ENCODE measurements at regions not wholly inside any gene's neighbourhood (a gene's known extent, or its start where the extent isn't known, plus 50 kb on each side); places are given as distances from the start of the nearest gene placed in this dataset.

DNA sequence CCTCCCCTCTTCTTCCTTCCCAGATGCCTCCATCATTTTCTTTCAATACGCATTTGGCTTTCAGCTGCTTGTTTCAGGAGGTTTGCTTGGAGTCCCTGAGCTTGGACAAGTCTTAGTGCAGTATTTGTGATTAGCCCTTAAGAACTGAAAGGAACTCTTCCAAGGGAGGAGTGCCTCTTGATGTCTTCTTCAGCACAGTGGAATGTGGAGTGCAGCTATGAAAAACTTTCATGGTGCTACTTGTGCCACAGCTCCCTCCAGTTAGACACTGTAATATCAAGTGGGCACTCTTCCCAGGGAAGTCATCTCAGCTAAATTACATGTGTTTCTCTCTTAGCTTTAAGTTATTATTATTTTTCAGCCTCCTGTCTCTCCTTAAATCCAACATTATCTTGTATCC, 173.1 kb downstream of the NECTIN3 start:
- ChIA-PET CTCF (interaction anchor here (1.1 to 1.3 kb wide), 2 partner anchors 9 to 19 kb away, joined by 3 read pairs; no protein-coding TSS in a partner anchor), POLR2A (no interaction called here)
- Mint-ChIP-seq H3K27me3 (no peaks in the 10 kb centered on the region), H3K36me3 (ENCODE audit: low read depth) (peaks cover 9% of the 10 kb centered on the region), H3K9me3 (peaks cover 16% of the 10 kb centered on the region), H3K27ac (no peak overlapping the region), H3K4me1 (peaks cover 11% of the 10 kb centered on the region), H3K4me3 (no peak overlapping the region)
- no peak for DNase-seq

DNA sequence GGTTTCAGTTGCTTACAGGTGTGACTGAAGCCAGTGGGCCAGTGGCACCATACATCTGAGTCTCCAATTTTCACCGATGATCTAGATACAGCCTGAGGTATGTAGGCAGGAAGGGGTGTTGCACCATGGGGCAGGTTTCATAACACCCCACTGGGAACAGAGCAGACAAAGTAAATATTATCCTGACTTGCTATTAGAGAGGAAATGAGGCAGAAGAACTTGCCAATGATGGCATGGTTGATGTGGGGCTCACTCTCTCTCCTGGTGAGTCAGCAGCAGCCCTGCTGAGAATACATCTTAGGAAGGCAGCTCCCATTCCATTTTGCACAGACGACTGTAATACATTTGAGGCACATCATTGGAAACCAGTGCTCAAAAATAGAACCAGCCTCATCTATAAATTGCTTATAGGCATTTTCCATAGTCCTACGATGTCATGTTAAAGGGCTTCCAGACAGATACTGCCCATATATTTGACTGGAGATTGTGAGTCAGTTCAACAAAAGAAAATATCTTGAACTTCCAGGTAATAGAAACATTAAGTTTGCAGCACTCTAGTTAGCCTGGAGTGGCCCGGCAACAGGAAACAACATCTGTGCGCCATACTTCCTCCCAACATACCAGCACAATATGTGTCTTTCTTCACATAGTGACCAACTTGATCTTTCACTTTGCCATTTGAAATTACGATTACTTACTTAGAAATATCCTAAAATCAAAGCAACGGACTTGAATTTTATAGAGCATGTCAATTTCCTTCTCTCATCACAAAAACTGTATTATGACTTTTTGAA, 175.5 kb downstream of the NECTIN3 start:
- ChIA-PET POLR2A (no interaction called here), CTCF (no interaction called here)
- Mint-ChIP-seq H3K9me3 (peaks cover 11% of the 10 kb centered on the region), H3K27me3 (no peaks in the 10 kb centered on the region), H3K27ac (no peak overlapping the region), H3K4me3 (no peak overlapping the region), H3K4me1 (peaks cover 8% of the 10 kb centered on the region), H3K36me3 (ENCODE audit: low read depth) (peaks cover 4% of the 10 kb centered on the region)
- DNase-seq = no peak

DNA sequence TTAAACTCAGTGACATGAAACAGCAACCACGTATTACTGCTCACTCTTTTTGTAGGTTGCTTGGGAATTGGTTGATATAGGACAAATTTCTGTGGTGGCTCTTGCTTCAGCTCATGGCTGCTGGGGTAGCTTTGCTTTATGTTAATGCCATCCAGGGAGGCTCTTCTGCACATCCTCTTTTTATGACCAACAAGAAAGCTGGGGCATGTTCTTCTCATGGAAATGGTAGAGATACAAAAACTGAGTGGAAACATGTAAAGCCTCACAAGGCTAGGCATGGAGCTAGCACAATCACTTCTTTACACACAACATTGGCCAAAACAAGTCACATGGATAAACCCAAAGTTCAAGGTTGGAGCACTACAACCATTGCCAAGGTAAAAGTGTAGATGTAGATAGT, 176.8 kb downstream of the NECTIN3 start:
- ChIA-PET CTCF (no interaction called here), POLR2A (no interaction called here)
- H3K9me3 Mint-ChIP-seq = peaks cover 10% of the 10 kb centered on the region
- no peak for DNase-seq
- H3K36me3 Mint-ChIP-seq (ENCODE audit: low read depth) = peaks cover 4% of the 10 kb centered on the region
- no peaks in the 10 kb centered on the region for H3K27me3 Mint-ChIP-seq
- H3K4me1 Mint-ChIP-seq = peaks cover 8% of the 10 kb centered on the region
- H3K27ac Mint-ChIP-seq = no peak overlapping the region
- no peak overlapping the region for H3K4me3 Mint-ChIP-seq

DNA sequence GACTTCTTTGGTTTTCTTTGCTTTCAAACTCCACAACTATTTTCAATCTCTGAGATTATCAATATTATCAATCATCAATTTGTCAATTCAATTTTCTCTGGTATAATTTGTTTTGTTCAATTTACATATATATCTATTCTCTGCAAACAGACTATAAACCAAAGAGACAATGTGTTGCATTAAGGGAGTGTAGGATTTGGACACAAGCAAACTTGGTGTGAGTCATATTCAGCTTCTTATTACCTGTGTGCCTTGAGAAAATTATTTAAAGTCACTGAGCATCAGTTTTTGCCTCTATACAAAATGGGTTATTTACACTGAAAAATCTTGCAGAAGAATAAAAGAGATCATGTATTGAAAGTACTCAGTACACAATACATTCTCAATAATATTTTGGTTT, 177.8 kb downstream of the NECTIN3 start:
- Mint-ChIP-seq H3K4me3 (no peak overlapping the region), H3K27ac (no peak overlapping the region), H3K36me3 (ENCODE audit: low read depth) (peaks cover 4% of the 10 kb centered on the region), H3K4me1 (peaks cover 11% of the 10 kb centered on the region), H3K9me3 (peaks cover 3% of the 10 kb centered on the region), H3K27me3 (no peaks in the 10 kb centered on the region)
- no peak for DNase-seq
- POLR2A ChIA-PET = no interaction called here
- CTCF ChIA-PET = no interaction called here

DNA sequence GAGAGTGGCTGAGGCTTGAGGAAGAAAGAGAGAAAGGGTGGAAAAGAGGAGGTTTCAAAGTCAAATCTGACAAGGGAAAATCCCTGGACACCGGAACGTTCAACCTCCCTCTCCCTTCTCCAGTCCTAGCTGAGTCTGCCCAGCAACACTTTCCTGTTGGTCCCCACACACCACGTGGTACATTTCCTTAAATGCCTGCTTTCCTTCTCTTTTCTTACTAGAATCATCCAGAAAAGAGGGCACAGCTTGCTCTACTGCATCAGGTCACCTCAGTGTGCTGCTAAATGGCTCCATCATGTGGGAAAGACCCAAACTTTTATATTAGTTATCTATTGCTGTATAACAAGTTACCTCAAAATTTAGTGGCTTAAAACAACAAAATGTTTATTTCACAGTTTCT, 181.2 kb downstream of the NECTIN3 start:
- ChIA-PET POLR2A (no interaction called here), CTCF (no interaction called here)
- Mint-ChIP-seq H3K4me1 (peaks cover 5% of the 10 kb centered on the region), H3K27ac (no peak overlapping the region), H3K4me3 (no peak overlapping the region), H3K36me3 (ENCODE audit: low read depth) (peaks cover 4% of the 10 kb centered on the region), H3K27me3 (no peaks in the 10 kb centered on the region), H3K9me3 (peaks cover 6% of the 10 kb centered on the region)
- no peak for DNase-seq

DNA sequence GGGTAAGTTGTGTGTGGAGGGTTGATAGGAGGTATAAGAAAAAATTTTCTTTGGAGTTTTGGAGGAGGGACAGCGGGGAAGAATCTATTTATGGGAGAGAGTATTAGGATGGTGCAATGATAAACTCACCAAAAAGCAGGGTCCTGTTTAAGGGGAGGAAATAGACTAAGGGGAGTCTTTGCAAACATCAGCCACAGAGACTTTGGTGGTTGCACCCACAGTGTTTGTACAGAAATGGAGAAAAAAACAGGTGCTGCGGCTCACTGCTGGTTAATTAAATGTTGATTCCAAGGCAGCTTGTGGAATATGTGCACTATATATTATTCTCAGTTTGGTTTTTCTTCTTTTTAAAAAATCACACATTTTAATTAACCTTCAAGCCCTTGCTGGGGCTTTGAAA, 182.1 kb downstream of the NECTIN3 start:
- no peak for DNase-seq
- H3K9me3 Mint-ChIP-seq = peaks cover 2% of the 10 kb centered on the region
- H3K27me3 Mint-ChIP-seq = no peaks in the 10 kb centered on the region
- H3K4me1 Mint-ChIP-seq = peaks cover 3% of the 10 kb centered on the region
- peaks cover 4% of the 10 kb centered on the region for H3K36me3 Mint-ChIP-seq (ENCODE audit: low read depth)
- ChIA-PET POLR2A (no interaction called here), CTCF (interaction anchor here (0.9 kb wide), 1 partner anchor 9 kb away, joined by 3 read pairs; no protein-coding TSS in a partner anchor)
- H3K27ac Mint-ChIP-seq = no peak overlapping the region
- H3K4me3 Mint-ChIP-seq = no peak overlapping the region

DNA sequence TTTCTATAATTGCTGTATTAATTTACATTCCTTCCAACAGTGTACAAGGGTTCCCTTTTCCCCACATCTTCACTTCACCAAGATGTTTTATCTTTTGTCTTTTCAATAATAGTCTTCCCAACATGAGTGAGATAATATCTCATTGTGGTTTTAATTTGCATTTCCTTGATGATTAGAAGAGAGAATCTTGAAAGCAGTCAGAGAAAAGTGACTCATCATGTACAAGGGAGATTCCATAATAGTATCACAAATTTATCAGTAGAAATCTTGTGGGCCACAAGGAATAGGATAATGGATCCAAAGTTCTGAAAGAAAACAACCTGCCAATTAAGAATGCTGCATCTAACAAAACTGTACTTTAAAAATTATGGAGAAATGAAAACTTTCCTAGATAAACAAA, 189.3 kb downstream of the NECTIN3 start:
- ChIA-PET POLR2A (no interaction called here), CTCF (no interaction called here)
- Mint-ChIP-seq H3K36me3 (ENCODE audit: low read depth) (peaks cover 5% of the 10 kb centered on the region), H3K27me3 (no peaks in the 10 kb centered on the region), H3K4me3 (no peak overlapping the region), H3K27ac (no peak overlapping the region), H3K9me3 (peaks cover 3% of the 10 kb centered on the region), H3K4me1 (peaks cover 9% of the 10 kb centered on the region)
- no peak for DNase-seq

DNA sequence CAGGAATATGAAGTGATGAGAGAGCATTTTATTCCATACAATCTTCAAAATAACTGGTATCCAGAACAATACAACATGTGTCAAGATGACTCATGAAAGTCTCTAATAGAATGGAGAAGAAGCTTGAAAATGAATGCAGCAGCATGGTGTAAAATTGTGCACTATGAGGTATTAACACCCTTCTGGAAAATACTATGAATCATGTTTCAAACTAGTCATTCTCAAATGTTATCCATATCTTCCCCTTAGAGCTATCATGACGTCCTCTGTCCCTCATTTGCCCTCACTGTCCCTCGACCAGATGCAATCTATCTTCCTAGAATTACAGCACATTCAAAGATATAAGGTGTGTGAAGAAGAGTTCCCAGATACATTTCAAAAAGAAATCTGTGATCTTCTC, 198.2 kb downstream of the NECTIN3 start:
- Mint-ChIP-seq H3K27ac (no peak overlapping the region), H3K36me3 (ENCODE audit: low read depth) (no peaks in the 10 kb centered on the region), H3K9me3 (peaks cover 8% of the 10 kb centered on the region), H3K4me3 (no peak overlapping the region), H3K27me3 (no peaks in the 10 kb centered on the region), H3K4me1 (no peaks in the 10 kb centered on the region)
- ChIA-PET CTCF (no interaction called here), POLR2A (interaction anchor here (1.8 kb wide), 1 partner anchor 12 kb away, joined by 4 read pairs; no protein-coding TSS in a partner anchor)
- DNase-seq = no peak

DNA sequence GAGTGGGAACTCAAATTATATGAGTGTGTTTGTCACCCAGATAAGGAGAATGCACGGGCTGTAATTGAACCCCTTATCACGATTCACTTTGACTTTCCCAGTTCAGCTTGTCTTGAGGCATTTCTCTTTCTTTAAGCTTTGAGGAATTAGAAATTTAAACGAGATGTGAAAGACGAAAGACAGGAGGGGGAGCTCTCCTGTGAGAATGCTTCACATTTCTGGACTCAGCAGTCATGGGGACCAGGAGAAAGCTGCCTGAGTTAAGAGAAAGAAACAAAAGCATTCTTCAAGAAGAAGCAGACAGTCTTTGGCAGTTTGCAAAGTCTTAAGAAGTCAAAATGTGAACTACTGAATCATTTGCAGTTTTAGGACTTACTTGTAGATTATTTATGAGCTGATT, 205.6 kb downstream of the NECTIN3 start:
- Mint-ChIP-seq H3K9me3 (no peaks in the 10 kb centered on the region), H3K4me1 (peaks cover 2% of the 10 kb centered on the region), H3K27ac (no peak overlapping the region), H3K27me3 (no peaks in the 10 kb centered on the region), H3K36me3 (ENCODE audit: low read depth) (no peaks in the 10 kb centered on the region), H3K4me3 (no peak overlapping the region)
- no peak for DNase-seq
- CTCF ChIA-PET = no interaction called here
- POLR2A ChIA-PET = no interaction called here

DNA sequence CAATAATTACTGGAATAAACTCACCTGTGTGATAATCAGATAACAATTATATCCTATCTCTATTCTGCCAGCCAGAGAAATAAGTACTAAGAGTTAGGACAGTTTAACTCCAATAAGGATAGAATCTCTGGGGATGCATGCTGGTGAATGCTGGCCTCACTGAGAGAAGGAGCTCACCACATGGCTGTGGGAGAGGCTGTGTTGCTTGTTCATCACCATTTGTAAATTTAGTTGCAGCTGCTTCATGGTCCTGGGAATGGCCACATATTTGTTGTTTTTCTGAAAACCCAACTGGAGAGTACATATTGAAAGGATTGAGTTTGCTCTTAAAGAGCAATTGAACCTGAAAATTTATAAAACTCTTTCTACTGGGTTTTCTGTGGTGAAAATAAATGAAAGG, 207.3 kb downstream of the NECTIN3 start:
- Mint-ChIP-seq H3K9me3 (no peaks in the 10 kb centered on the region), H3K27ac (no peak overlapping the region), H3K36me3 (ENCODE audit: low read depth) (no peaks in the 10 kb centered on the region), H3K4me3 (no peak overlapping the region), H3K27me3 (no peaks in the 10 kb centered on the region), H3K4me1 (peaks cover 2% of the 10 kb centered on the region)
- DNase-seq = no peak
- CTCF ChIA-PET = no interaction called here
- POLR2A ChIA-PET = no interaction called here

DNA sequence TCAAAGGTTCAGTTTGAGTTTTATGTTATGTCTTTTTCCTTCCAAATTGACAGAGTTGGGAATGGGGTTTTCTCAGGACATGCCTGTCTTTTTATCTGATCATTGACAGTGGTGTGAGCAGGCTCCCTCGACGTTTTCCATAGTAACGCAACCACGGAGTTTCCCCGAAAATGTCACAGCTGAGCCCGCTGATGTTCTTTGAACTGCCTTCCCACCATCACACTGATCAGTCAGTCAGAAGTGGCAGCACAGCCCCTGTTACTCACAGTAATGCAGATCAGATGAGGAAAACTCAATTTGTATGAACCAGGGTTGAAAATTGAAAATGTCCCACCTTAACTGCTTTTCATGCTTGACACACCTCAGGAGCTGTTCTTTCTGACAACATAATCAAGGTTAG, 210.4 kb downstream of the NECTIN3 start:
- ChIA-PET POLR2A (interaction anchor here (1.2 kb wide), 1 partner anchor 12 kb away, joined by 4 read pairs; no protein-coding TSS in a partner anchor), CTCF (no interaction called here)
- Mint-ChIP-seq H3K4me3 (no peak overlapping the region), H3K27ac (no peak overlapping the region), H3K9me3 (no peaks in the 10 kb centered on the region), H3K4me1 (peaks cover 2% of the 10 kb centered on the region), H3K36me3 (ENCODE audit: low read depth) (no peaks in the 10 kb centered on the region), H3K27me3 (no peaks in the 10 kb centered on the region)
- DNase-seq = no peak

DNA sequence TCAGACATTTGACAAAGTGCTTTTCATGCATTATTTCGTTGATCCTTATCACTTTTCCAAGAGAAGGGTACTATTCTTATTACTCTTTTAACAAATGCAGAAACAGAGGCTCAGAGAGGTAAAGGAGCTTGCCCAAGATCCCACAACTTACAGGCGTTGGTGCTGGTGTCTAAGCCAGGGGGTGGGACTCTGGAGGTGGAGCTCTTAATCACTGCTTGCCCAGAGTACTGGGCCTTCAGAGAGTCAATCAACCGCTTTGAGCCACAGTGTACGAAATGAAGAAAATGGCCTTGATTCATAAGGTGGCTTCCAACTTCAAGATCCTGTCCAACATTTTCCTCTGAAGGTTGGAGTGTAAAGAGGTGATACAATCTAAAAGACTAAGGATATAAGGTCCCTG, 211.5 kb downstream of the NECTIN3 start:
- H3K4me1 Mint-ChIP-seq = peaks cover 2% of the 10 kb centered on the region
- DNase-seq = no peak
- POLR2A ChIA-PET = no interaction called here
- CTCF ChIA-PET = interaction anchor here (1.0 kb wide), 1 partner anchor 11 kb away, joined by 5 read pairs; no protein-coding TSS in a partner anchor
- H3K36me3 Mint-ChIP-seq (ENCODE audit: low read depth) = no peaks in the 10 kb centered on the region
- no peak overlapping the region for H3K27ac Mint-ChIP-seq
- no peaks in the 10 kb centered on the region for H3K27me3 Mint-ChIP-seq
- H3K4me3 Mint-ChIP-seq = no peak overlapping the region
- no peaks in the 10 kb centered on the region for H3K9me3 Mint-ChIP-seq

DNA sequence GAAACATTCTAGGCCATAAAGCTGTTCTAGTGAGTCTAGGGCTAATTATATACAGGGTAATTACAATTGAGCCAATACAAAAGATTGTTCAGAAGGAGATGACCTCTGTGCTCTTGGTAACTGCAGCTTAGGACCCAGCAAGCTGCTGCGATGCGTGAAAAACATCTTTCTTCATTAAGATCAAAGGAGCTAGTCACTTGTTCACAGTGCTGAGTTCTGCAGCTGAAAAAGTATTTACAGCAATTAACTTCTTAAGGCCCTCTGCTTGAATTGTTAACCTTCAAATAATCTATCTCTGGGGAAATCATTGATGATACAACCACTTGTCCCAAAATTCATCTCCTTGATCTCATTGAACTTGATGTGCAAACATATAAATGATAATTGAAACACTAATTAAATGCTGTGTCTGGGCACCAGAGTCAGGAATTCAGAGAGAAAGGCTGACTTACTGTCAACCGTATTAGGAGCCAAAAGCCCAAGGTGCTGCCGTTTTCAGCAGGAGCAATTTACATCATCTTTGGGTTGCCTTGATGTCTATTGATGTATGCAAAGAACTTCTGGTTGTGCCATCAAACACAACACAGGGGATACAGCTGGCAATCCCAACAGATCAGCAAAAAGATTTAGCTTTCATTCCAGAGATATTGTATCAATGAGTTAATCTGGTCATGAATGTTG, 213.0 kb downstream of the NECTIN3 start:
- ChIA-PET POLR2A (interaction anchor here (1.5 kb wide), 1 partner anchor 12 kb away, joined by 3 read pairs; no protein-coding TSS in a partner anchor), CTCF (interaction anchor here (1.0 kb wide), 1 partner anchor 12 kb away, joined by 5 read pairs; no protein-coding TSS in a partner anchor)
- DNase-seq = no peak
- Mint-ChIP-seq H3K4me3 (no peak overlapping the region), H3K27ac (no peak overlapping the region), H3K27me3 (no peaks in the 10 kb centered on the region), H3K4me1 (peaks cover 2% of the 10 kb centered on the region), H3K36me3 (ENCODE audit: low read depth) (no peaks in the 10 kb centered on the region), H3K9me3 (no peaks in the 10 kb centered on the region)

DNA sequence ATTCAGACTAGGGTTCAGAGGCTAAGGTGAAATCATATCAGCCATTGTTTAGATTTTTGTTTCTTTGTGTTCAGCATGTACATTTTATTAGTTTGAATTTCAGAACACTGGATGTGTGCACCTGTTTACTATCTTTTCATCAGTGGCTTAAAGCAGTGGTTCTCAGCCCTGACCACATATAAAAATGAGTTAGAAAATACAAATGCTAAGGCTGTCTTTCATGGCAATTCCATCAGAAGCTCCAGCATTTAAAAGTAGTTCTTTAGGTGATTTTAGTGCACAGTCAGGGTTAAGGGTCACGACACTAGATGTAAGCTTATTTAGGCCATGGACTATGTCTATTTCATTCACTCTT, 213.5 kb downstream of the NECTIN3 start:
- Mint-ChIP-seq H3K9me3 (no peaks in the 10 kb centered on the region), H3K4me1 (peaks cover 2% of the 10 kb centered on the region), H3K36me3 (ENCODE audit: low read depth) (no peaks in the 10 kb centered on the region), H3K4me3 (no peak overlapping the region), H3K27ac (no peak overlapping the region), H3K27me3 (no peaks in the 10 kb centered on the region)
- DNase-seq = no peak
- ChIA-PET POLR2A (interaction anchor here (1.5 kb wide), 1 partner anchor 13 kb away, joined by 3 read pairs; no protein-coding TSS in a partner anchor), CTCF (no interaction called here)
